Liver (tissue), 3 donors: ENCODE measurements at regions not wholly inside any gene's neighbourhood (a gene's known extent, or its start where the extent isn't known, plus 50 kb on each side); places are given as distances from the start of the nearest gene placed in this dataset.

Source experiments
- ATF3 ChIP-seq: IDR thresholded peaks from 2 replicates; pipeline ENCODE4 v1.6.1; 2016; ENCODE audit warnings: antibody characterized with exemption
- MAX ChIP-seq: IDR thresholded peaks from 2 replicates; pipeline ENCODE4 v1.6.1; 2016; ENCODE audit warnings: antibody characterized with exemption
- TF ChIP-seq, protein P1 (sequence below): fragments of 150-350 bp; IDR thresholded peaks from 2 replicates; pipeline ENCODE4 v1.5.1; 2017; ENCODE audit warnings: improper control_type of control experiment, low read depth, low read length; ENCODE audit not compliant: missing input control
- donor health status: healthy.
- donor health status: healthy.

DNA sequence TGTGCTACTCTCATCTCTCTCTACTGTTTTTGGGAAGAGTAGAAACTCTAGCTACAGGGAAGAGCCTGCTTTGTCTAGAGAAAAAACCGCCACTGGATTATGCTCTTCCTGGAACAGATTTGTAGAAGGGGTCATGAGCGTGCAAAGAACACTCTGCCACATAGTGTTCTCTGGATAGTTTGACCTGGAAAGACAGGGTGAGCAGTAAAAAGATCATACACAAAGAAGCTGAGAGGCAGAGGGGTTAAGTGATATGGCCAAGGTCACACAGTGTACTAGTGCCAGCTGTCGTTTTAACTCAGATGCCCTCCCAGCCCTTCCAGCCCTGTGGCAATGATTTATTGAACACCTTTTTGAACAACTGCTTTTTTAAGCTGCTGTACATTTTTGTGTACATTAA lies 182.2 kb downstream of the NNT start:
- TF ChIP-seq, protein P1, sequence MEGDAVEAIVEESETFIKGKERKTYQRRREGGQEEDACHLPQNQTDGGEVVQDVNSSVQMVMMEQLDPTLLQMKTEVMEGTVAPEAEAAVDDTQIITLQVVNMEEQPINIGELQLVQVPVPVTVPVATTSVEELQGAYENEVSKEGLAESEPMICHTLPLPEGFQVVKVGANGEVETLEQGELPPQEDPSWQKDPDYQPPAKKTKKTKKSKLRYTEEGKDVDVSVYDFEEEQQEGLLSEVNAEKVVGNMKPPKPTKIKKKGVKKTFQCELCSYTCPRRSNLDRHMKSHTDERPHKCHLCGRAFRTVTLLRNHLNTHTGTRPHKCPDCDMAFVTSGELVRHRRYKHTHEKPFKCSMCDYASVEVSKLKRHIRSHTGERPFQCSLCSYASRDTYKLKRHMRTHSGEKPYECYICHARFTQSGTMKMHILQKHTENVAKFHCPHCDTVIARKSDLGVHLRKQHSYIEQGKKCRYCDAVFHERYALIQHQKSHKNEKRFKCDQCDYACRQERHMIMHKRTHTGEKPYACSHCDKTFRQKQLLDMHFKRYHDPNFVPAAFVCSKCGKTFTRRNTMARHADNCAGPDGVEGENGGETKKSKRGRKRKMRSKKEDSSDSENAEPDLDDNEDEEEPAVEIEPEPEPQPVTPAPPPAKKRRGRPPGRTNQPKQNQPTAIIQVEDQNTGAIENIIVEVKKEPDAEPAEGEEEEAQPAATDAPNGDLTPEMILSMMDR = no peak
- TF ChIP-seq ATF3 (no peak), MAX (no peak)
